BLaER1 (cell line): ENCODE measurements at regions not wholly inside any gene's neighbourhood (a gene's known extent, or its start where the extent isn't known, plus 50 kb on each side); places are given as distances from the start of the nearest gene placed in this dataset.
"Not testable (repeated sequence)": the region's sequence is repeated elsewhere in the genome, so short reads cannot be mapped to it uniquely, and the experiment has no call there.

ENCODE experiments used
- H3K27ac ChIP-seq: shearing (Covaris generic); formaldehyde crosslinking; 2 replicates; pipeline ENCODE4 v1.8.1; 2022
- H3K27me3 ChIP-seq: shearing (Covaris generic); formaldehyde crosslinking; 2 replicates; pipeline ENCODE4 v1.8.1; 2022
- H3K36me3 ChIP-seq: shearing (Covaris generic); formaldehyde crosslinking; 2 replicates; pipeline ENCODE4 v1.8.1; 2022
- H3K4me1 ChIP-seq: shearing (Covaris generic); formaldehyde crosslinking; 2 replicates; pipeline ENCODE4 v1.8.1; 2022
- H3K4me2 ChIP-seq: shearing (Covaris generic); formaldehyde crosslinking; 2 replicates; pipeline ENCODE4 v1.8.1; 2022
- H3K4me3 ChIP-seq: shearing (Covaris generic); formaldehyde crosslinking; 2 replicates; pipeline ENCODE4 v1.8.1; 2022
- H3K9ac ChIP-seq: shearing (Covaris generic); formaldehyde crosslinking; 2 replicates; pipeline ENCODE4 v1.8.1; 2022
- H3K9me3 ChIP-seq: shearing (Covaris generic); formaldehyde crosslinking; 2 replicates; pipeline ENCODE4 v1.8.1; 2022
- H4K20me1 ChIP-seq: shearing (Covaris generic); formaldehyde crosslinking; 2 replicates; pipeline ENCODE4 v1.8.1; 2022
- Cebpa-rat ChIP-seq: shearing (Covaris generic); IDR thresholded peaks from 2 replicates; pipeline ENCODE4 v1.8.1; 2022

DNA sequence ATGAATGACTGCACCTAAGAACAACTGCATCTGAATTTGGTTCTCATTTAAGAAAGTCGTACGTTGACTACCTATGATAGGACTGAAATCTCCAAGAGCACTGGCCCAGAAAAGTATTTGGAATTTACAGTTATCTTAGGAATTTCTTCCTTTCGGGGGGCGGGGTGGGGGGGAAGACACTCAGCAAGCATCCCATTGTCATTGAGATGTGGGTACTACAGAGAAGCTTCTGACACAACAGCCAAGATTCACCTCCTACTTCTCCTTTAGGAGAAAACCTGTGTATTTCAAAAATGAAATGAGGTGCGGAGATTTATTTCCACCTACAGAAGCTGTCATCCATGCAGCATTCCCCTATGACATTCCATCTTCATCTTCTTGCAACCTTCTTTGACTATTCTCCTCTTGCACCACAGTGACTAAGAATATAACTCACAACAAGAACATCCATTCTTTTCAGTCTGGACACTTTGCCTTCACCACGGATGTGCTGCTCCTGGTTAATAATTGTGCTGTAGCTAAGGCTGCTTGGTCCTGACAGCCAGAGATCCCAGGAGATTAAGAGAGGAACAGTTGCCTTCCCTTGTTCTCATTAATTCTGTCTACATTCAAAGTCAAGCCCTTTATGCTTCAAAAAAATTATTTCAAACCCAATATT, 98.4 kb upstream of the FRMD4A start:
- Histone ChIP-seq H3K9me3 (peaks cover 17% of the 10 kb centered on the region; the same call in 1 of the 2 replicates), H3K27me3 (no peaks in the 10 kb centered on the region), H3K4me1 (peaks cover 8% of the 10 kb centered on the region), H3K36me3 (no peaks in the 10 kb centered on the region), H3K9ac (no peak overlapping the region), H3K4me3 (no peak overlapping the region), H3K27ac (no peak overlapping the region), H4K20me1 (no peaks in the 10 kb centered on the region), H3K4me2 (no peak overlapping the region)
- TF ChIP-seq Cebpa-rat = no peak

GRCh38 chr10:14425034-14425433, 94.3 kb upstream of the FRMD4A start:
- Histone ChIP-seq H3K9ac (no peak overlapping the region), H3K4me2 (no peak overlapping the region; the same call in 1 of the 2 replicates), H4K20me1 (no peaks in the 10 kb centered on the region), H3K27ac (no peak overlapping the region), H3K4me3 (no peak overlapping the region), H3K9me3 (peaks cover 17% of the 10 kb centered on the region; the same call in 1 of the 2 replicates), H3K27me3 (no peaks in the 10 kb centered on the region), H3K36me3 (no peaks in the 10 kb centered on the region), H3K4me1 (peaks cover 8% of the 10 kb centered on the region)
- TF ChIP-seq Cebpa-rat = no peak

GRCh38 chr10:14423111-14423744, 92.5 kb upstream of the FRMD4A start:
- Histone ChIP-seq H3K9me3 (peaks cover 17% of the 10 kb centered on the region; the same call in 1 of the 2 replicates), H3K27ac (no peak overlapping the region)
- TF ChIP-seq Cebpa-rat = no peak

GRCh38 chr10:14422431-14422830, 91.7 kb upstream of the FRMD4A start:
- Histone ChIP-seq H3K4me1 (peaks cover 8% of the 10 kb centered on the region), H3K4me3 (no peak overlapping the region), H3K27ac (no peak overlapping the region), H3K27me3 (no peaks in the 10 kb centered on the region), H4K20me1 (no peaks in the 10 kb centered on the region), H3K36me3 (no peaks in the 10 kb centered on the region), H3K9ac (no peak overlapping the region), H3K9me3 (peaks cover 17% of the 10 kb centered on the region; the same call in 1 of the 2 replicates), H3K4me2 (no peak overlapping the region)
- TF ChIP-seq Cebpa-rat = no peak

More at GRCh38 chr10:14423111-14423744, 92.5 kb upstream of the FRMD4A start:
- Histone ChIP-seq H3K27me3 (no peaks in the 10 kb centered on the region), H3K4me3 (no peak overlapping the region), H3K4me1 (peaks cover 8% of the 10 kb centered on the region), H3K4me2 (no peak overlapping the region), H3K9ac (no peak overlapping the region), H3K36me3 (no peaks in the 10 kb centered on the region), H4K20me1 (no peaks in the 10 kb centered on the region)

GRCh38 chr10:14421941-14422340, 91.2 kb upstream of the FRMD4A start:
- H3K9me3 ChIP-seq = peaks cover 16% of the 10 kb centered on the region; the same call in 1 of the 2 replicates
- no peak overlapping the region for H3K27ac ChIP-seq
- no peak for TF ChIP-seq Cebpa-rat
- H3K9ac ChIP-seq = no peak overlapping the region
- H3K4me3 ChIP-seq = no peak overlapping the region
- H3K36me3 ChIP-seq = no peaks in the 10 kb centered on the region
- no peak overlapping the region for H3K4me2 ChIP-seq
- no peaks in the 10 kb centered on the region for H3K27me3 ChIP-seq
- peaks cover 8% of the 10 kb centered on the region for H3K4me1 ChIP-seq
- H4K20me1 ChIP-seq = no peaks in the 10 kb centered on the region

DNA sequence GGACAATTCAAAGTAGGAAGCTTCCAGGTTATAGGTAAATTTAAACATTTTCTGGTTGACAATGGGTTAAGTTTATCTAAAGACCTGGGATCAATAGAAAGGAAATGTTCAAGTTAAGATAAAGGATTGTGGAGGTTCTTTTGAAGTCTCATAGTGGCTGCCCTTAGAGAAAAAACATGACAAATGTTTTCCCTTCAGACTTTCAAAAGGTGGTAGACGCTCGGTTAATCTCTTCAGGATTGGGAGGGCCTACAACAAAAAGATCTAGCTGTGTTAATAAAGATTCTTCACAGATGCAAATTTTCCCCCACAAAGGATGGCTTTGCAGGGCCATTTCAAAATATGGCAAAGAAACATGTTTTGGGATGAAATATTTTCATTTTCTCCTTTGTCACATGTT, 86.6 kb upstream of the FRMD4A start:
- not testable (repeated sequence) for H3K4me3 ChIP-seq, H3K27me3 ChIP-seq, H3K27ac ChIP-seq, H3K4me1 ChIP-seq, H3K9me3 ChIP-seq, H3K4me2 ChIP-seq, H3K9ac ChIP-seq, H4K20me1 ChIP-seq, H3K36me3 ChIP-seq

GRCh38 chr10:14416308-14416700, 85.6 kb upstream of the FRMD4A start:
- no peaks in the 10 kb centered on the region for H3K4me1 ChIP-seq
- H3K4me2 ChIP-seq = no peak overlapping the region
- H3K4me3 ChIP-seq = no peak overlapping the region
- H3K27me3 ChIP-seq = no peaks in the 10 kb centered on the region
- no peaks in the 10 kb centered on the region for H4K20me1 ChIP-seq
- no peak overlapping the region for H3K27ac ChIP-seq
- no peaks in the 10 kb centered on the region for H3K36me3 ChIP-seq
- no peak overlapping the region for H3K9ac ChIP-seq
- TF ChIP-seq Cebpa-rat = no peak
- no peaks in the 10 kb centered on the region for H3K9me3 ChIP-seq

- no peaks in the 10 kb centered on the region for H3K27me3 ChIP-seq
- no peak overlapping the region for H3K27ac ChIP-seq
- H4K20me1 ChIP-seq = no peaks in the 10 kb centered on the region
Observed at GRCh38 chr10:14415676-14416307, 85.1 kb upstream of the FRMD4A start.

DNA sequence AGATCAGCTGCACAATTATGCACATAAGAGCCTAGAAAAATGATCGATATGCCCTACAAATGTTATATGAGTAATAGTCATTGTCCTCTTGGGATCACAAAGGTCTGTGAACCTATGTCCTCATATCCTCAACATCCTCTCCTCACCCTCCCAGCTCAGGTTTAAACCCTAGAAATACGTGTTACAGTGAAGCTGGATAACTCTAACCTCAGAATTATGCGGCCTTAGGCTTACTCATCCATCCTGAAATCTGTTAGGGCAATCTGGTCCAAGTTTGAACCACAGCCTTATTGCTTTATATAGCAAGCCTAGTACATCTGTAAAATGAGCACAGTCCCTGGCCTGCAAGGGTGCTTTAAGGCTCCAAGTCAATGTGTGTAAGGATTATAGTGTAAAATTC, 84.2 kb upstream of the FRMD4A start:
- H4K20me1 ChIP-seq = no peaks in the 10 kb centered on the region
- peaks cover 8% of the 10 kb centered on the region for H3K4me1 ChIP-seq

More at GRCh38 chr10:14415676-14416307, 85.1 kb upstream of the FRMD4A start:
- H3K4me1 ChIP-seq = no peaks in the 10 kb centered on the region
- no peaks in the 10 kb centered on the region for H3K9me3 ChIP-seq
- no peaks in the 10 kb centered on the region for H3K36me3 ChIP-seq
- H3K9ac ChIP-seq = no peak overlapping the region
- H3K4me2 ChIP-seq = no peak overlapping the region
- H3K4me3 ChIP-seq = no peak overlapping the region
- TF ChIP-seq Cebpa-rat = no peak

GRCh38 chr10:14413523-14413922, 82.8 kb upstream of the FRMD4A start:
- no peak overlapping the region for H3K9ac ChIP-seq
- H3K27ac ChIP-seq = no peak overlapping the region

More for the DNA sequence above, 84.2 kb upstream of the FRMD4A start:
- H3K27me3 ChIP-seq = no peaks in the 10 kb centered on the region
- H3K36me3 ChIP-seq = no peaks in the 10 kb centered on the region
- H3K4me2 ChIP-seq = no peak overlapping the region
- no peaks in the 10 kb centered on the region for H3K9me3 ChIP-seq
- H3K27ac ChIP-seq = no peak overlapping the region
- no peak overlapping the region for H3K9ac ChIP-seq
- TF ChIP-seq Cebpa-rat = no peak
- H3K4me3 ChIP-seq = no peak overlapping the region

More at GRCh38 chr10:14413523-14413922, 82.8 kb upstream of the FRMD4A start:
- Histone ChIP-seq H3K27me3 (no peaks in the 10 kb centered on the region), H3K9me3 (no peaks in the 10 kb centered on the region), H3K4me1 (peaks cover 14% of the 10 kb centered on the region), H3K4me3 (no peak overlapping the region), H3K36me3 (no peaks in the 10 kb centered on the region), H4K20me1 (no peaks in the 10 kb centered on the region), H3K4me2 (no peak overlapping the region)
- no peak for TF ChIP-seq Cebpa-rat
